Neuronal stem cell (in vitro differentiated cells): ENCODE measurements at regions not wholly inside any gene's neighbourhood (a gene's known extent, or its start where the extent isn't known, plus 50 kb on each side); places are given as distances from the start of the nearest gene placed in this dataset.
A peak's percentile ranks its signal among the peaks of the same experiment; 100 is the strongest.

Source experiments
- DNase-seq: peaks from one replicate; pipeline ENCODE4 v3.0.0-alpha.2; 2013; ENCODE audit warnings: low spot score
- H2AFZ ChIP-seq: one replicate; pipeline ENCODE4 v1.6.1; 2013; ENCODE audit warnings: mild to moderate bottlenecking, low read length, inconsistent platforms
- H2AK5ac ChIP-seq: 2 replicates; pipeline ENCODE4 v1.6.1; 2013; ENCODE audit warnings: low read depth, mild to moderate bottlenecking, inconsistent platforms, low read length, moderate library complexity, mixed read lengths
- H2BK120ac ChIP-seq: 2 replicates; pipeline ENCODE4 v1.6.1; 2013; ENCODE audit warnings: low read depth, mild to moderate bottlenecking, inconsistent platforms, low read length, moderate library complexity, mixed read lengths
- H2BK12ac ChIP-seq: one replicate; pipeline ENCODE4 v1.6.1; 2013; ENCODE audit warnings: low read length, inconsistent platforms
- H2BK15ac ChIP-seq: 2 replicates; pipeline ENCODE4 v1.6.1; 2013; ENCODE audit warnings: mild to moderate bottlenecking, low read length, inconsistent platforms, mixed read lengths
- H2BK5ac ChIP-seq: one replicate; pipeline ENCODE4 v1.6.1; 2013; ENCODE audit warnings: inconsistent platforms, mild to moderate bottlenecking, low read length, moderate library complexity
- H3K14ac ChIP-seq: one replicate; pipeline ENCODE4 v1.6.1; 2013; ENCODE audit warnings: low read length, inconsistent platforms
- H3K18ac ChIP-seq: 2 replicates; pipeline ENCODE4 v1.6.1; 2013; ENCODE audit warnings: low read length, inconsistent platforms
- H3K23ac ChIP-seq: 2 replicates; pipeline ENCODE4 v1.6.1; 2013; ENCODE audit warnings: low read depth, mild to moderate bottlenecking, mixed read lengths, low read length, inconsistent platforms; ENCODE audit not compliant: poor library complexity
- H3K27ac ChIP-seq: replicated peaks from 3 replicates; pipeline ENCODE4 v1.5.1; 2013; ENCODE audit warnings: low read length, inconsistent platforms
- H3K27me3 ChIP-seq, 3 experiments: 2 replicates each; pipeline ENCODE4 v1.6.1; 2013; ENCODE audit warnings: low read length in 3 of 3, mild to moderate bottlenecking in 2 of 3, inconsistent platforms in 1 of 3, low read depth in 1 of 3, mixed read lengths in 1 of 3, moderate library complexity in 1 of 3; ENCODE audit not compliant: control insufficient read depth in 3 of 3, insufficient read depth in 3 of 3
- H3K36me3 ChIP-seq, 2 donors: replicated peaks in 1 of 2; 2 replicates each; pipeline ENCODE4 v1.6.1; 2013; ENCODE audit warnings: low read length in 2 of 2; ENCODE audit not compliant: control insufficient read depth in 2 of 2, insufficient read depth in 2 of 2
- H3K4ac ChIP-seq: 2 replicates; pipeline ENCODE4 v1.6.1; 2013; ENCODE audit warnings: inconsistent platforms, mild to moderate bottlenecking, low read length, moderate library complexity
- H3K4me1 ChIP-seq, 2 donors: 1 replicate in 1 of 2; 2 replicates in 1 of 2; pipeline ENCODE4 v1.6.1; 2013; ENCODE audit warnings: low read length in 2 of 2, low read depth in 1 of 2; ENCODE audit not compliant: control insufficient read depth in 2 of 2, insufficient read depth in 1 of 2
- H3K4me2 ChIP-seq: one replicate; pipeline ENCODE4 v1.6.1; 2013; ENCODE audit warnings: mild to moderate bottlenecking, low read length, inconsistent platforms; ENCODE audit not compliant: insufficient read depth, poor library complexity, severe bottlenecking
- H3K4me3 ChIP-seq, 2 donors: 2 replicates each; pipeline ENCODE4 v1.5.1; 2013; ENCODE audit warnings: low read length in 2 of 2, mild to moderate bottlenecking in 2 of 2, inconsistent platforms in 1 of 2, moderate library complexity in 1 of 2
- H3K79me1 ChIP-seq: one replicate; pipeline ENCODE4 v1.6.1; 2013; ENCODE audit warnings: low read depth, mild to moderate bottlenecking, inconsistent platforms, low read length, moderate library complexity
- H3K9ac ChIP-seq: one replicate; pipeline ENCODE4 v1.6.1; 2013; ENCODE audit warnings: mild to moderate bottlenecking, low read depth, low read length, inconsistent platforms; ENCODE audit not compliant: poor library complexity
- H3K9me3 ChIP-seq, 2 donors: replicated peaks in 1 of 2; 2 replicates each; pipeline versions ENCODE3 to v1.6.1; 2013; ENCODE audit warnings: low read length in 2 of 2, mild to moderate bottlenecking in 2 of 2, inconsistent platforms in 1 of 2, low read depth in 1 of 2, mixed read lengths in 1 of 2, moderate library complexity in 1 of 2; ENCODE audit not compliant: control insufficient read depth in 2 of 2, insufficient read depth in 1 of 2
- H4K8ac ChIP-seq: one replicate; pipeline ENCODE4 v1.6.1; 2013; ENCODE audit warnings: low read depth, mild to moderate bottlenecking, inconsistent platforms, low read length, moderate library complexity
- H4K91ac ChIP-seq: one replicate; pipeline ENCODE4 v1.6.1; 2013; ENCODE audit warnings: low read length, low read depth, mild to moderate bottlenecking, inconsistent platforms; ENCODE audit not compliant: poor library complexity
- WGBS, 2 donors: extraction: QIAGEN DNeasy Blood & Tissue Kit; methylation state at CpG; one replicate each; pipeline ENCODE4 v1.1.7; 2013; ENCODE audit warnings: missing lambda C conversion rate in 2 of 2, mixed read lengths in 1 of 2; ENCODE audit not compliant: insufficient read length in 2 of 2, insufficient replicate concordance in 1 of 2; ENCODE audit errors: extremely low coverage in 2 of 2; 5-methylcytosine and 5-hydroxymethylcytosine counted together

GRCh38 chr14:101704140-101704539 is 57.4 kb upstream of the PPP2R5C start:
- H3K4me1 ChIP-seq: peaks cover 6 to 8% of the 10 kb centered on the region in 2 donors
- no peak overlapping the region for H3K27ac ChIP-seq
- no peak overlapping the region for H3K14ac ChIP-seq
- no peak overlapping the region for H4K8ac ChIP-seq
- WGBS, 2 donors: no CpG with 5 or more reads among the region's 3 CpGs
- no peak overlapping the region for H4K91ac ChIP-seq
- DNase-seq: no peak
- no peak overlapping the region for H2BK15ac ChIP-seq
- H3K4me3 ChIP-seq: no peak overlapping the region
- H3K18ac ChIP-seq: no peak overlapping the region
- no peak overlapping the region for H3K4ac ChIP-seq
- no peak overlapping the region for H3K9ac ChIP-seq
- no peak overlapping the region for H2BK120ac ChIP-seq
- H3K27me3 ChIP-seq: peaks cover 3 to 22% (median 11%) of the 10 kb centered on the region in 3 experiments
- H3K79me1 ChIP-seq: no peaks in the 10 kb centered on the region
- no peak overlapping the region for H3K23ac ChIP-seq
- no peak overlapping the region for H2BK12ac ChIP-seq
- H3K9me3 ChIP-seq: peaks cover 5% of the 10 kb centered on the region in 2 donors
- H2BK5ac ChIP-seq: no peak overlapping the region
- no peak overlapping the region for H3K4me2 ChIP-seq
- no peaks in the 10 kb centered on the region for H3K36me3 ChIP-seq
- H2AFZ ChIP-seq: no peak overlapping the region
- no peak overlapping the region for H2AK5ac ChIP-seq

DNA sequence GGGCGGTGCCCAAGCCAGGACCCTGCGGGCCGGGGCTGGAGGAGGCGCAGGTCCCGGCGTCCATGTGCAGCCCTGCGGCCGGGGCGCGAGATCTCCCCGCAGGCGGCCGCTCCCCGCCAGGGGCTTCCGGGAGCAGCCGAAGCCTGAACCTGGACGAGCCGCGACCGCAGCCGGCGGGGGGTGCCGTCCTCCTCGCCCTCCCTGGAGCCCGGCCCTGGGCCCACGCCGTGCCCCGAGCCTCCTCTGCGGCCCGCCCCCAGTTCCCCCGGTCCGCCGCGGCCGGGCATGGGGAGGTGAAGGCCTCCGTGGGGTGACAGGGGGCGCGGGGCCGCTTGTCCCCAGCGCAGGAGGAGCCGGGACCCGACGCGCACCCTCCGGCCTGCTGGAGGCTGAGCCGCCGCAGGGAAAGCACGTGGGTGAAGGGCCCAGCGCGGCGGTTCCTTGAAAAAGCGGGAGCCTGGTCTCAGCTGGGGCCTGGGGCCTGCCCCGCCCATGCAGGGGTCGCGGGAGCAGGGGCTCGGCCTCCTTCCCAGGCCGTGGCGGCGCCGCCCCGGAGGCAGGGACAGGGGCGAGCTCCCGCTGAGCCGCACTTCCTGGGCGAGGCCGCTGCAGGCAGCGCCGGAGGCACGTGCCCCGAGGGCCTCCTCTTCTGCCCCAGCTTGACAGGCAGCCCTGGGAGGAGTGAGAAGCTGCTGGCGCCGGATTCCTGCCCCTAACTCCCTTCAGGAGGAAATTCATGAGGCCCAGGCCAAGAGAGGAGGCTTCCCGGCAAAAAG is 55.6 kb upstream of the PPP2R5C start:
- peak overlapping the region; percentile 10 for H3K14ac ChIP-seq
- no peak overlapping the region for H2BK120ac ChIP-seq
- peaks cover 6 to 8% of the 10 kb centered on the region in 2 donors for H3K4me1 ChIP-seq
- no CpG with 5 or more reads among the region's 73 CpGs for WGBS, 2 donors
- H2AK5ac ChIP-seq: peak overlapping the region; percentile 63
- H2BK5ac ChIP-seq: no peak overlapping the region
- peak overlapping the region; percentile 54 for H3K9ac ChIP-seq
- H3K4me3 ChIP-seq: no peak overlapping the region
- H3K79me1 ChIP-seq: no peaks in the 10 kb centered on the region
- H3K4ac ChIP-seq: no peak overlapping the region
- H4K8ac ChIP-seq: no peak overlapping the region
- H4K91ac ChIP-seq: no peak overlapping the region
- H3K4me2 ChIP-seq: peak overlapping the region; percentile 48
- H2BK15ac ChIP-seq: peak overlapping the region; percentile 4
- DNase-seq: peak; percentile 37
- H3K18ac ChIP-seq: peak overlapping the region; percentile 66
- H3K23ac ChIP-seq: peak overlapping the region; percentile 9
- peaks cover 3 to 22% (median 11%) of the 10 kb centered on the region in 3 experiments for H3K27me3 ChIP-seq
- peak overlapping the region; percentile 86 for H2AFZ ChIP-seq
- no peak overlapping the region for H3K27ac ChIP-seq
- no peaks in the 10 kb centered on the region for H3K36me3 ChIP-seq
- peaks cover 5% of the 10 kb centered on the region in 2 donors for H3K9me3 ChIP-seq
- no peak overlapping the region for H2BK12ac ChIP-seq

DNA sequence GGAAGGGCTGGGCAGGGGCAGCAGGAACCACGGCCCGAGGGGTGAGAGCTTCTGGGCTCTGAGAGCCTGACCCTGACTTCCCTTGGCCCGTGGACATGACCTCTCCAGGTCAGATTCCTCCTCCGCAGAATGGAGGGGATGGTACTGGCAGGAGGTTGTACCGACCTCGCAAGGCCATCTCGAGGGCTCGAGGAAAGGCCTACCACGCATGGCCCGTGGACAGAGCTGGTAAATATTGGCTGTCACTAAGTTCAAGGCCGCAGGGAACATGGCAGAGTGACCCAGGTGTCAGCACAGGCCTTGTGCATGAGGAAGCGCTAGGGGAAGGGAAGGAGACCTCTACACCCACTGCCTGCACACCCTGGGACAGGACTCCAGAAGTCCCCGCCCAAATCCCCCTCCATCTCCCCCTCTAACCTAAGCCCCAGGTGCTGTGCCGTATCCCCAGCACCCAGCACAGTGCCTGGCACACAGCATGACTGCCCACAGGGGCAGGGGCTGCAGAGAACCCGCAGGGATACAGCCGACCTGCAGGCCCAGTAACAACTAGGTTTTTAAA is 54.9 kb upstream of the PPP2R5C start:
- Histone ChIP-seq H3K27me3 (peaks cover 3 to 22% (median 11%) of the 10 kb centered on the region in 3 experiments), H3K4ac (no peak overlapping the region), H3K36me3 (no peaks in the 10 kb centered on the region), H2BK12ac (no peak overlapping the region), H3K9me3 (peaks cover 5% of the 10 kb centered on the region in 2 donors), H2AFZ (peak overlapping the region; percentile 86), H2BK15ac (peak overlapping the region; percentile 4), H3K4me2 (no peak overlapping the region), H3K9ac (peak overlapping the region; percentile 33), H3K4me1 (peaks cover 6 to 8% of the 10 kb centered on the region in 2 donors), H4K8ac (no peak overlapping the region), H2BK5ac (no peak overlapping the region), H2BK120ac (no peak overlapping the region), H3K4me3 (no peak overlapping the region), H2AK5ac (peak overlapping the region; percentile 63), H3K14ac (peak overlapping the region; percentile 75), H3K23ac (peak overlapping the region; percentile 22), H3K18ac (peak overlapping the region; percentile 66), H3K79me1 (no peaks in the 10 kb centered on the region), H4K91ac (no peak overlapping the region), H3K27ac (no peak overlapping the region)
- no peak for DNase-seq
- WGBS, 2 donors: no CpG with 5 or more reads among the region's 16 CpGs

GRCh38 chr14:101707068-101707842 is 54.3 kb upstream of the PPP2R5C start:
- no peak overlapping the region for H2BK12ac ChIP-seq
- H4K8ac ChIP-seq: no peak overlapping the region
- no peak overlapping the region for H3K27ac ChIP-seq
- no CpG with 5 or more reads among the region's 18 CpGs for WGBS, 2 donors
- H3K4me3 ChIP-seq: no peak overlapping the region
- no peak overlapping the region for H3K18ac ChIP-seq
- H3K79me1 ChIP-seq: no peaks in the 10 kb centered on the region
- peak overlapping the region; percentile 4 for H2BK15ac ChIP-seq
- H2BK120ac ChIP-seq: no peak overlapping the region
- no peak overlapping the region for H3K14ac ChIP-seq
- H3K4me2 ChIP-seq: no peak overlapping the region
- peak overlapping the region; percentile 86 for H2AFZ ChIP-seq
- no peak overlapping the region for H2BK5ac ChIP-seq
- DNase-seq: peak; percentile 83
- no peak overlapping the region for H3K23ac ChIP-seq
- H3K4ac ChIP-seq: no peak overlapping the region
- H3K27me3 ChIP-seq: peaks cover 3 to 22% (median 11%) of the 10 kb centered on the region in 3 experiments
- H3K9me3 ChIP-seq: peaks cover 5% of the 10 kb centered on the region in 2 donors
- H4K91ac ChIP-seq: no peak overlapping the region
- H3K36me3 ChIP-seq: no peaks in the 10 kb centered on the region
- peaks cover 6 to 8% of the 10 kb centered on the region in 2 donors for H3K4me1 ChIP-seq
- H2AK5ac ChIP-seq: no peak overlapping the region
- H3K9ac ChIP-seq: no peak overlapping the region
